Bronchial epithelial cell (primary cell): ENCODE measurements at regions not wholly inside any gene's neighbourhood (a gene's known extent, or its start where the extent isn't known, plus 50 kb on each side); places are given as distances from the start of the nearest gene placed in this dataset.

Experiments used
- DNase-seq: peaks from one replicate; pipeline ENCODE4 v3.0.0-alpha.2; 2010; ENCODE audit warnings: low read depth
- FAIRE-seq: peaks from 2 replicates; lab custom pipeline; 2011; peaks lifted over from hg19 to GRCh38; lab: Jason Lieb, UNC
- H3K27me3 ChIP-seq: 2 replicates; pipeline ENCODE4 v1.5.1; 2011; ENCODE audit warnings: low read length; ENCODE audit not compliant: control insufficient read depth, insufficient read depth
- H3K36me3 ChIP-seq: 2 replicates; pipeline ENCODE4 v1.5.1; 2011; ENCODE audit warnings: low read length; ENCODE audit not compliant: control insufficient read depth, insufficient read depth
- H3K4me3 ChIP-seq: 2 replicates; pipeline ENCODE4 v1.5.1; 2011; ENCODE audit warnings: mild to moderate bottlenecking, low read depth, low read length, control low read depth
- TF ChIP-seq, protein P1 (sequence below): IDR thresholded peaks from 2 replicates; pipeline ENCODE4 v1.5.1; 2011; ENCODE audit warnings: mild to moderate bottlenecking, moderate library complexity, low read length, control low read depth, inconsistent platforms; ENCODE audit not compliant: insufficient read depth, severe bottlenecking

DNA sequence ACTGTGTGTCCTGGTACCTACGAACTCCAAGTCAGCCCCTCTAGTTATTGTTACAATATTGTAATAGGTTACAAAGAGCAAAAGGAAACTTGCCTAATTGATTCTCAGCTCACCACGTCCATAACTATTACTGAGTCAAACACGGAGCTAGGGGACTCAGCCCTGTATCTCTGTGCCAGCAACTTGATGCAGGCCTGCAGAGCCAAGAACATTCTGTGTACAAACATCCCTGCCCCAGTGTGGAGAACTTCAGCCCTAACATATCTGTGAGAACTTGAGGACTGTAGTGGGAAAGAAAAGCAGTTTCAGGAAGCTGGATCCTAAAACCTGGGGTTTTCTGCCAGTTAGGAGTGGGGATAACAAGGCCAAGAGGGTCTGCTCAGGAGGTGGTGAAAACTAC lies 114.9 kb upstream of the PRSS58 start:
- FAIRE-seq (no peak), DNase-seq (no peak)
- no peaks in the 10 kb centered on the region for H3K36me3 ChIP-seq
- TF ChIP-seq, protein P1, sequence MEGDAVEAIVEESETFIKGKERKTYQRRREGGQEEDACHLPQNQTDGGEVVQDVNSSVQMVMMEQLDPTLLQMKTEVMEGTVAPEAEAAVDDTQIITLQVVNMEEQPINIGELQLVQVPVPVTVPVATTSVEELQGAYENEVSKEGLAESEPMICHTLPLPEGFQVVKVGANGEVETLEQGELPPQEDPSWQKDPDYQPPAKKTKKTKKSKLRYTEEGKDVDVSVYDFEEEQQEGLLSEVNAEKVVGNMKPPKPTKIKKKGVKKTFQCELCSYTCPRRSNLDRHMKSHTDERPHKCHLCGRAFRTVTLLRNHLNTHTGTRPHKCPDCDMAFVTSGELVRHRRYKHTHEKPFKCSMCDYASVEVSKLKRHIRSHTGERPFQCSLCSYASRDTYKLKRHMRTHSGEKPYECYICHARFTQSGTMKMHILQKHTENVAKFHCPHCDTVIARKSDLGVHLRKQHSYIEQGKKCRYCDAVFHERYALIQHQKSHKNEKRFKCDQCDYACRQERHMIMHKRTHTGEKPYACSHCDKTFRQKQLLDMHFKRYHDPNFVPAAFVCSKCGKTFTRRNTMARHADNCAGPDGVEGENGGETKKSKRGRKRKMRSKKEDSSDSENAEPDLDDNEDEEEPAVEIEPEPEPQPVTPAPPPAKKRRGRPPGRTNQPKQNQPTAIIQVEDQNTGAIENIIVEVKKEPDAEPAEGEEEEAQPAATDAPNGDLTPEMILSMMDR = no peak
- H3K27me3 ChIP-seq = no peaks in the 10 kb centered on the region
- no peak overlapping the region for H3K4me3 ChIP-seq

DNA sequence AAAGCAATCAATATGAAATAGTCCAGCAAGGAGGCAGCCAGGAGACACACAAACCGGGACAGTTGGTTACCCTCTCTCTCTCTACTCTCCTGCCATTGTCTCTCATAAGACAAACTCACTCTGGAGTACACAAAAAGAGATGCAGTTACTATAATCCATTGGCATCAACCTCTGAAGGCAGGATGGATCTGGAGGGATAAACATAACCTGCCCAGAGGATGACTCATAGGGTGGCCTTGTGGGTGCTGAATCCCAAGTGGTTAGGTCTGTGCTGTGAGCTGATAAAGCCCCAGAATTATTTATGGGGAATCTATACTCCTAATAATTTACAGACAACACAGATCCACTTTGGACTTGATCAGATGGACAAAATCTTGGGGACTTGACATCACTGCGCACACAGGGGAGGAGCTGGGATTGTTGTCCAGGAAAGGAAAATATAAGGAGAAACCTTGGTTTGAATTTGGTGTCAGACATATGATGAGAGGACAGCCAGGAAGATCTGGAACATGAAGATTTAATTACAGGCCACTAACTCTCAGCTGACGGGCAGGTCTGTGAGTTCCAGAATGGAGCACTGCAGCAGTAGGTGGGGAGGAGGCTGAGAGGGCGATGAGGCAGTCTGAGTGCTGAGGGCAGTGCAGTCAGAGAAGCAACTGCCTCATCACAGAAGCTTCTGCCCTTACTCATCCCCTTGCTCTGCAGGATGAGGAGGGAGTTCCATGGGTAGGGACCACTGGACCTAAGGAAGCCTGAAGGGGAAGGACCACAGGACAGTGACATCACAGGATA lies 113.9 kb upstream of the PRSS58 start:
- Histone ChIP-seq H3K4me3 (no peak overlapping the region), H3K27me3 (no peaks in the 10 kb centered on the region), H3K36me3 (no peaks in the 10 kb centered on the region)
- TF ChIP-seq, protein P1 = no peak
- no peak for FAIRE-seq
- peak; percentile 35 for DNase-seq

- Histone ChIP-seq H3K4me3 (no peak overlapping the region), H3K36me3 (no peaks in the 10 kb centered on the region), H3K27me3 (no peaks in the 10 kb centered on the region)
- no peak for FAIRE-seq
- TF ChIP-seq, protein P1 = no peak
- DNase-seq = peak; percentile 29
Measured at GRCh38 chr7:142365410-142365842, 107.6 kb upstream of the PRSS58 start.

- DNase-seq (peak; percentile 83), FAIRE-seq (no peak)
- Histone ChIP-seq H3K4me3 (no peak overlapping the region), H3K36me3 (no peaks in the 10 kb centered on the region), H3K27me3 (no peaks in the 10 kb centered on the region)
- TF ChIP-seq, protein P1 = no peak
Measured at GRCh38 chr7:142364551-142364950, 106.7 kb upstream of the PRSS58 start.

GRCh38 chr7:142362349-142362748 lies 104.5 kb upstream of the PRSS58 start:
- Histone ChIP-seq H3K36me3 (no peaks in the 10 kb centered on the region), H3K4me3 (no peak overlapping the region), H3K27me3 (no peaks in the 10 kb centered on the region)
- no peak for DNase-seq
- TF ChIP-seq, protein P1 = no peak
- FAIRE-seq = no peak

- FAIRE-seq (no peak), DNase-seq (no peak)
- no peak overlapping the region for H3K4me3 ChIP-seq
- H3K36me3 ChIP-seq = no peaks in the 10 kb centered on the region
- TF ChIP-seq, protein P1 = no peak
- no peaks in the 10 kb centered on the region for H3K27me3 ChIP-seq
Measured at GRCh38 chr7:142359694-142360279, 101.9 kb upstream of the PRSS58 start.
